Activated naive CD4-positive, alpha-beta T cell treated with anti-CD3 and anti-CD28 coated beads for 36 hours (primary cell): ENCODE measurements at regions not wholly inside any gene's neighbourhood (a gene's known extent, or its start where the extent isn't known, plus 50 kb on each side); places are given as distances from the start of the nearest gene placed in this dataset.
A peak's percentile ranks its signal among the peaks of the same experiment; 100 is the strongest.

ENCODE experiments used
- CTCF ChIA-PET: fragments of 350-600 bp; sonication (Branson Sonifier 250); formaldehyde crosslinking; loops from one replicate; lab custom pipeline; 2021; ENCODE audit warnings: antibody characterized with exemption; lab: Charles Lee
- DNase-seq: peaks from one replicate; pipeline ENCODE4 v3.0.0-alpha.2; 2020
- H3K27ac Mint-ChIP-seq: one replicate; pipeline ENCODE4 v1.8.0; 2021; ENCODE audit warnings: mild to moderate bottlenecking, mixed read lengths
- H3K27me3 Mint-ChIP-seq: one replicate; pipeline ENCODE4 v1.8.0; 2021; ENCODE audit warnings: low read depth, mixed read lengths
- H3K36me3 Mint-ChIP-seq: one replicate; pipeline ENCODE4 v1.8.0; 2021; ENCODE audit warnings: low read depth, mixed read lengths
- H3K4me1 Mint-ChIP-seq: one replicate; pipeline ENCODE4 v1.8.0; 2021; ENCODE audit warnings: low read depth, mixed read lengths
- H3K4me3 Mint-ChIP-seq: one replicate; pipeline ENCODE4 v1.8.0; 2021; ENCODE audit warnings: mild to moderate bottlenecking, moderate library complexity, mixed read lengths
- H3K9me3 Mint-ChIP-seq: one replicate; pipeline ENCODE4 v1.8.0; 2021; ENCODE audit warnings: mixed read lengths
- intact Hi-C: fragments of 100-400 bp; cut with micrococcal nuclease; formaldehyde crosslinking; loops from one replicate; pipeline ENCODE4 v1.15.1; 2023

GRCh38 chr14:65153101-65153500 is 50.8 kb upstream of the MAX start:
- no peaks in the 10 kb centered on the region for H3K4me1 Mint-ChIP-seq
- H3K36me3 Mint-ChIP-seq = no peaks in the 10 kb centered on the region
- no peaks in the 10 kb centered on the region for H3K27me3 Mint-ChIP-seq
- H3K9me3 Mint-ChIP-seq = no peaks in the 10 kb centered on the region
- CTCF ChIA-PET = interaction anchor here (0.5 kb wide), 1 partner anchor 45 kb away, joined by 4 read pairs; no protein-coding TSS in a partner anchor
- DNase-seq = no peak
- intact Hi-C loops = no loop called here
- no peak overlapping the region for H3K27ac Mint-ChIP-seq
- H3K4me3 Mint-ChIP-seq = no peak overlapping the region

- Mint-ChIP-seq H3K36me3 (no peaks in the 10 kb centered on the region), H3K4me3 (no peak overlapping the region), H3K27me3 (no peaks in the 10 kb centered on the region), H3K4me1 (peaks cover 5% of the 10 kb centered on the region), H3K27ac (no peak overlapping the region), H3K9me3 (no peaks in the 10 kb centered on the region)
- intact Hi-C loops = no loop called here
- CTCF ChIA-PET = interaction anchor here (0.6 to 0.7 kb wide), 2 partner anchors 15 to 258 kb away, joined by 3 to 5 read pairs; no protein-coding TSS in a partner anchor
- DNase-seq = no peak
These were observed 54.5 kb upstream of the MAX start for GRCh38 chr14:65156568-65157366.

GRCh38 chr14:65159281-65160062 is 57.2 kb upstream of the MAX start:
- no peak overlapping the region for H3K4me3 Mint-ChIP-seq

GRCh38 chr14:65160091-65160490 is 57.8 kb upstream of the MAX start:
- no peaks in the 10 kb centered on the region for H3K36me3 Mint-ChIP-seq
- H3K4me1 Mint-ChIP-seq = peaks cover 5% of the 10 kb centered on the region
- H3K27ac Mint-ChIP-seq = no peak overlapping the region
- CTCF ChIA-PET = interaction anchor here (0.6 kb wide), 4 partner anchors 205 to 515 kb away, joined by 3 to 6 read pairs (median 4); no protein-coding TSS in a partner anchor
- DNase-seq = no peak
- no peaks in the 10 kb centered on the region for H3K27me3 Mint-ChIP-seq
- intact Hi-C loops = no loop called here
- no peak overlapping the region for H3K4me3 Mint-ChIP-seq
- H3K9me3 Mint-ChIP-seq = no peaks in the 10 kb centered on the region

More at GRCh38 chr14:65159281-65160062, 57.2 kb upstream of the MAX start:
- no peaks in the 10 kb centered on the region for H3K36me3 Mint-ChIP-seq
- intact Hi-C loops = no loop called here
- no peaks in the 10 kb centered on the region for H3K27me3 Mint-ChIP-seq
- CTCF ChIA-PET = interaction anchor here (0.6 to 1.2 kb wide), 3 partner anchors 57 to 798 kb away, joined by 3 read pairs; no protein-coding TSS in a partner anchor
- H3K4me1 Mint-ChIP-seq = peaks cover 5% of the 10 kb centered on the region
- no peak for DNase-seq
- H3K27ac Mint-ChIP-seq = no peak overlapping the region
- H3K9me3 Mint-ChIP-seq = no peaks in the 10 kb centered on the region

GRCh38 chr14:65162031-65162430 is 59.7 kb upstream of the MAX start:
- Mint-ChIP-seq H3K4me1 (peaks cover 5% of the 10 kb centered on the region), H3K27ac (no peak overlapping the region), H3K4me3 (no peak overlapping the region), H3K27me3 (no peaks in the 10 kb centered on the region), H3K9me3 (no peaks in the 10 kb centered on the region), H3K36me3 (no peaks in the 10 kb centered on the region)
- intact Hi-C loops = no loop called here
- CTCF ChIA-PET = interaction anchor here (0.5 to 5.3 kb wide), 11 partner anchors 9 to 908 kb away, joined by 3 to 41 read pairs (median 4); no protein-coding TSS in a partner anchor
- DNase-seq = no peak

GRCh38 chr14:65164068-65164824 is 61.9 kb upstream of the MAX start:
- peak; percentile 57 for DNase-seq
- H3K4me3 Mint-ChIP-seq = no peak overlapping the region
- CTCF ChIA-PET = interaction anchor here (0.5 to 5.3 kb wide), 26 partner anchors 11 to 1239 kb away, joined by 3 to 45 read pairs (median 4); partner anchors contain the start of gene FUT8
- H3K27ac Mint-ChIP-seq = no peak overlapping the region
- no peaks in the 10 kb centered on the region for H3K27me3 Mint-ChIP-seq
- H3K36me3 Mint-ChIP-seq = no peaks in the 10 kb centered on the region
- intact Hi-C loops = loop anchor here (1.0 to 2.0 kb wide), 7 partner anchors 123 to 906 kb away; partner anchors contain the start of gene FNTB
- peaks cover 5% of the 10 kb centered on the region for H3K4me1 Mint-ChIP-seq
- H3K9me3 Mint-ChIP-seq = no peaks in the 10 kb centered on the region

- no peak overlapping the region for H3K4me3 Mint-ChIP-seq
These were observed 62.5 kb upstream of the MAX start for GRCh38 chr14:65164825-65165135.

GRCh38 chr14:65167072-65167645 is 64.8 kb upstream of the MAX start:
- DNase-seq = peak; percentile 35
- peaks cover 15% of the 10 kb centered on the region for H3K4me1 Mint-ChIP-seq
- CTCF ChIA-PET = interaction anchor here (1.0 to 3.7 kb wide), 2 partner anchors 194 to 244 kb away, joined by 3 to 17 read pairs; no protein-coding TSS in a partner anchor
- no peaks in the 10 kb centered on the region for H3K36me3 Mint-ChIP-seq
- no peaks in the 10 kb centered on the region for H3K9me3 Mint-ChIP-seq
- peaks cover 4% of the 10 kb centered on the region for H3K27me3 Mint-ChIP-seq
- intact Hi-C loops = no loop called here
- no peak overlapping the region for H3K4me3 Mint-ChIP-seq
- no peak overlapping the region for H3K27ac Mint-ChIP-seq

More at GRCh38 chr14:65164825-65165135, 62.5 kb upstream of the MAX start:
- CTCF ChIA-PET = interaction anchor here (0.5 to 5.3 kb wide), 24 partner anchors 10 to 1970 kb away, joined by 3 to 45 read pairs (median 4); partner anchors contain the start of gene FUT8
- no peaks in the 10 kb centered on the region for H3K9me3 Mint-ChIP-seq
- peaks cover 5% of the 10 kb centered on the region for H3K4me1 Mint-ChIP-seq
- no peaks in the 10 kb centered on the region for H3K36me3 Mint-ChIP-seq
- intact Hi-C loops = loop anchor here (1.0 to 2.0 kb wide), 7 partner anchors 122 to 906 kb away; partner anchors contain the start of gene FNTB
- H3K27ac Mint-ChIP-seq = no peak overlapping the region
- H3K27me3 Mint-ChIP-seq = no peaks in the 10 kb centered on the region
- no peak for DNase-seq

GRCh38 chr14:65168840-65169239 is 66.5 kb upstream of the MAX start:
- no peak overlapping the region for H3K4me3 Mint-ChIP-seq
- intact Hi-C loops = no loop called here
- CTCF ChIA-PET = interaction anchor here (0.6 to 3.7 kb wide), 6 partner anchors 241 to 791 kb away, joined by 3 to 17 read pairs (median 4); no protein-coding TSS in a partner anchor
- no peak overlapping the region for H3K27ac Mint-ChIP-seq
- no peaks in the 10 kb centered on the region for H3K36me3 Mint-ChIP-seq
- H3K4me1 Mint-ChIP-seq = peaks cover 15% of the 10 kb centered on the region
- peaks cover 4% of the 10 kb centered on the region for H3K27me3 Mint-ChIP-seq
- no peak for DNase-seq
- H3K9me3 Mint-ChIP-seq = no peaks in the 10 kb centered on the region

GRCh38 chr14:65169351-65169750 is 67.0 kb upstream of the MAX start:
- CTCF ChIA-PET = interaction anchor here (0.6 to 3.7 kb wide), 7 partner anchors 57 to 790 kb away, joined by 3 to 17 read pairs (median 3); no protein-coding TSS in a partner anchor
- H3K27ac Mint-ChIP-seq = no peak overlapping the region
- H3K27me3 Mint-ChIP-seq = peaks cover 4% of the 10 kb centered on the region
- no peak overlapping the region for H3K4me3 Mint-ChIP-seq
- intact Hi-C loops = no loop called here
- no peaks in the 10 kb centered on the region for H3K36me3 Mint-ChIP-seq
- no peaks in the 10 kb centered on the region for H3K9me3 Mint-ChIP-seq
- peaks cover 15% of the 10 kb centered on the region for H3K4me1 Mint-ChIP-seq
- DNase-seq = no peak

GRCh38 chr14:65170318-65170717 is 68.0 kb upstream of the MAX start:
- H3K9me3 Mint-ChIP-seq = no peaks in the 10 kb centered on the region
- peaks cover 15% of the 10 kb centered on the region for H3K4me1 Mint-ChIP-seq
- CTCF ChIA-PET = interaction anchor here (0.6 to 3.7 kb wide), 7 partner anchors 36 to 1799 kb away, joined by 3 to 17 read pairs (median 3); no protein-coding TSS in a partner anchor
- no peak for DNase-seq
- peaks cover 4% of the 10 kb centered on the region for H3K27me3 Mint-ChIP-seq
- H3K27ac Mint-ChIP-seq = no peak overlapping the region
- peak overlapping the region; percentile 67 for H3K4me3 Mint-ChIP-seq
- H3K36me3 Mint-ChIP-seq = no peaks in the 10 kb centered on the region
- intact Hi-C loops = loop anchor here (1.0 to 2.0 kb wide), 4 partner anchors 10 to 166 kb away; partner anchors contain the start of gene MAX
